ENCODE measurements at regions not wholly inside any gene's neighbourhood (a gene's known extent, or its start where the extent isn't known, plus 50 kb on each side); places are given as distances from the start of the nearest gene placed in this dataset.
"Not testable (repeated sequence)": the region's sequence is repeated elsewhere in the genome, so short reads cannot be mapped to it uniquely, and the experiment has no call there.

DNA sequence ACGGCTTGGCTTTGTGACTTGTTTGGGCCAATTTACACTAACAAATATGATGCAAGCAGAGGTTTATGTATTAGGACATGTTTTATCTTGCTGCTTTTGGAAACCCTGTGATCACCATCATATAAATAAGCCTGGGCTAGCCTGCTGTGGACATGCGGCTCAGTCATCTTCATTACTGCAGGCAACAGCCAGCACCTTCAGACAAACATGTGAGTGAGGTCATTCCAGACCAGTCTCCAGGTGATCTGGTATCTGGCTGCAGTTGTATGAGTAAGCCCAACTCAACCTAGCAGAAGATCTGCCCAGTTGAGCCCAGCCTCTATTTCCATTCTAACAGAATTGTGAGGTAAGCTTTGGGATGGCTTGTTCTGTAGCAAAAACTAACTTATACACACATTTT is 254.6 kb upstream of the ATP5MC3 start:
- in situ Hi-C loops (cut with MboI; ENCODE audit: low sequenced_read_pairs), result no loop called here

- in situ Hi-C loops (cut with MboI; ENCODE audit: low sequenced_read_pairs), result no loop called here
These were observed 253.5 kb upstream of the ATP5MC3 start for GRCh38 chr2:175435012-175435411.

GRCh38 chr2:175432793-175433192 is 251.3 kb upstream of the ATP5MC3 start:
- in situ Hi-C loops (cut with MboI; ENCODE audit: low sequenced_read_pairs), result no loop called here

- in situ Hi-C loops (cut with MboI; ENCODE audit: low sequenced_read_pairs), result no loop called here
These were observed 250.5 kb upstream of the ATP5MC3 start for GRCh38 chr2:175432021-175432420.

DNA sequence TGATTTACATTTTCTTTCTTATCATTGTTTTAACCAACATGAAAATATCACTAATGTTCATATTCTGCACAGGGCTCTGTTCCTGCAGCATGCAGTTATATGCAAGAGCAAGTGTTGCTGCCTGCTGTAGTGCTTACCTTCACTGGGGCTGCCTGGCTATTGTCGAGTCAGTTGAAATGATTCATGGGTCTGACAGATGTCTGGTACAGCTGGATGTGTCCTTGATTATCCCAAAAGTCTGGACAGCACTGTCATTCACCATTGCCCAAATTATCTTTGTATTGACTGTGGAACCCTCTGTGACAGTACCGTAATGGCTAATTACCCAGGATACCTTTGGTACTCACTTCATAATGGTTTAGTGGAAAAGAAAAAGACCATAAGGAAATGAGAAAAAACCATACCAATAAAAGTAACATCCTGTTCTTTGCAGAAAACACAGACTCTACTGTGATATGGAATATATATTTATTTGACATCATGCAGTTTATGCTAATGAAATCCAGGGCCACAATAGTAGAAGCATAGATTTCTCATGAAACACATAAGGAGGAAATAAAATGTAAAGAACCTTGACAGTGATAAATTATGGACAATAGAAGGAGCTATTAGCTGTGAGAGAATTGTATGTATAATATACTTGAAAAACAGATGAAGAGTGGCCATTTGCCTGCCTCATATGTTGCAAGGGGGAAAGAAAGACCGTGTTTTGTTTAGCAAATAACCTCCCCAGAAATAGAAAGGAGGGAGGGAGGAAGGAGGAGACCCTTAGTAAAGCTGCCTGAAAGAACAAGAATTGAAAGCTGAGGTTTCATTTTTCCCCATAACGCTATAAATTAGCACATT is 249.8 kb upstream of the ATP5MC3 start:
- in situ Hi-C loops (cut with MboI; ENCODE audit: low sequenced_read_pairs), result no loop called here

GRCh38 chr2:175430236-175430635 is 248.7 kb upstream of the ATP5MC3 start:
- in situ Hi-C loops (cut with MboI; ENCODE audit: low sequenced_read_pairs), result no loop called here

- in situ Hi-C loops (cut with MboI; ENCODE audit: low sequenced_read_pairs), result no loop called here
These were observed 236.8 kb upstream of the ATP5MC3 start for GRCh38 chr2:175418224-175418835.

- in situ Hi-C loops (cut with MboI; ENCODE audit: low sequenced_read_pairs), result no loop called here
These were observed 233.5 kb upstream of the ATP5MC3 start for GRCh38 chr2:175414882-175415487.

DNA sequence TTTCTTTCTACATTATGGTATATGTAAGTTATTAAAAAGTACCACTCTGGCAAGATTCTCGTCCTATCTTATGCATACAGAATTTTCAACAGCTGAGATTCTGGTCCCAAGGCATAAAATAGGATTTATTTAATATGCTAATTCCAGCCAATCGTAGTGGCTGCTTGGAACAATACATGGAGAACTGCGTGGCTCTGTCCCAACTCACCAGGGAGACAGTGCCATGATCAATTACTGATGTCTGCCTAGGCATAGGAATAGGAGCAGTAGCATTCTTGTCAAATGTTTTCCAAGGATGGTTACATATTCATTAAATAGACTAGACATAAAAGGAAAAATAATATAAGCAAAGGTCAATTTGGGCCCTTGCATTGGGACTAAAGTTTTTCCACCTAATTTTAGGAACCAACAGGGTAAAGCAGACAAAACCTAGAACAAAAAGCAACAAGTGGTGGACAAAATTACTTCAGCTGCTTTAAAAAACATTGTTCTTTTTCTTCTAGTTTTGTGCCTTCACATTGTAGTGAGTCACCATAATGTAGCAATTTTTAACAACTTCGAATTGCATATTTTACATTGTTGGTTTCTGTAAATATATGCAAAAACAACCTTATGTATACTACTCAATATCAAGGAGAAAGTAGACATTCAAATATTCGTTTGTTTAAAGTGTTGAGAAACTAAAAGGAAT is 232.8 kb upstream of the ATP5MC3 start:
- in situ Hi-C loops (cut with MboI; ENCODE audit: low sequenced_read_pairs), result no loop called here

GRCh38 chr2:175410941-175411340 is 229.4 kb upstream of the ATP5MC3 start:
- in situ Hi-C loops (cut with MboI; ENCODE audit: low sequenced_read_pairs), result not testable (repeated sequence)

DNA sequence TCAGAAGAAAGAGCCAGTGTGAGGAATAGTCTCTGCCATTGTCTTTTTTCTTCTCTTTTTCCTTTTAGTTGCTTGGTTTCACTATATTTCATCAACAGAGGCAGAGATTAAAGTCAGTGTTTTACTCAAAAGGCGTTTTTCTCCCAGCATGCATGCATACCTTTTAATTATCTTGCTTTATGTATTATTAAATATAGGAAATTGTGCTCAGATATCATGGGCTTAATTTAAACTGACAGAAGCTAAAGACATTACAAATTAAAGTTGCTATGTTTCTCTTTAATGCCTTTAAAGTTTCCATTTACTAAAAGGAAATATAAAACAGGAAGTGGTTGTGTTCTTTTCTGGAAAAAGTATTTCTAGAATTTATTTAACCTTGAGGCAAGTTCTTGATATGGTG is 223.3 kb upstream of the ATP5MC3 start:
- in situ Hi-C loops (cut with MboI; ENCODE audit: low sequenced_read_pairs), result no loop called here

- in situ Hi-C loops (cut with MboI; ENCODE audit: low sequenced_read_pairs), result no loop called here
These were observed 222.2 kb upstream of the ATP5MC3 start for GRCh38 chr2:175403599-175404221.

DNA sequence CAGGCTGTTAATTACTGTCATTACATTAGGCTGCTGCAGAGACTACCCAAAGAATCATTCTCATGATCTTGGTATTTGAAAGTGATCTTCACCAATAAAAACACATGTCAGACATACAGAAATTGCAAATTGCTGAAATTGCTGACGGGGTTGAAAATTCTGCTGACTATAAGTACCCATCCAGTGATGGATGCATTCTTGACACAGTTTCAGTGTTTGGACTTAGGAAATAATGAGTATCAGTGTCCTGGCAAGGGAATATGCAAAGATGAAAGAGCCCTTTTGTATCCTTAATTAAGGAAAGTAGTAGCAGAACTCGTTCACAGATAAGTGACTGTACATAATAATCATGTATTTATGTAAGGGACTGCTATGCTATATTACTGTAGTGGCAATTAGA is 221.1 kb upstream of the ATP5MC3 start:
- in situ Hi-C loops (cut with MboI; ENCODE audit: low sequenced_read_pairs), result no loop called here

GRCh38 chr2:175401956-175402469 is 220.5 kb upstream of the ATP5MC3 start:
- in situ Hi-C loops (cut with MboI; ENCODE audit: low sequenced_read_pairs), result no loop called here

DNA sequence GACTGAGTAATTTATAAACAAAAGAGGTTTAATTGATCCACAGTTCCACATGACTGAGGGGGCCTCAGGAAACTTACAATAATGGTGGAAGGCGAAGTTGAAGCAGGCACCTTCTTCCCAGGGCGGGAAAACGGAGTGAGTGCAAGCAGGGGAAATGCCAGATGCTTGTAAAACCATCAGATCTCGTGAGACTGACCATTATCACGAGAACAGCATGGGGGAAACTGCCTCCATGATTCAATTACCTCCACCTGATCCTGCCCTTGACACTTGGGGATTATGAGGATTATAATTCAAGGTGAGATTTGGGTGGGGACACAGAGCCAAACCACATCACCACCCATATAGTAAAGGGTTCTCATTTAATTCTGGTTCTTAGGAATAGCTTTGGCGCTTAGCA is 219.5 kb upstream of the ATP5MC3 start:
- in situ Hi-C loops (cut with MboI; ENCODE audit: low sequenced_read_pairs), result no loop called here

DNA sequence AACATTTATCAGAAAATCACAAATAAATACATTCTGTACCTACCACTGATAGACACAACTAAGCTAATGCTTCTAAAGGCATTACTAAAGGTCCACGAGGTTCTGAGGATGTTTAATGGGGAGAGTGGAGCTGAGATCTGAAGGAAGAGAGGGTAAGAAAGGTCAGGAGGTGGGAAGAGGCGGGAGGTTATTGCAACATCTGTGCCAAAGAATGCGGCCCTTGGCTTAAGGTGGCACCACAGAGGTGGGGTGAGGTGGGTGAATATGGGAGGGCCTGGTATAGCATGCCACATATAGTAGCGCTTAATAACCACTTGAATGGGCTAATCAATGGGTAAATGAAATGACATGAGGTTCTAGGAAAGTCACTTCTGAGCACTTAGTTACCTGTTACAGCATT is 217.8 kb upstream of the ATP5MC3 start:
- in situ Hi-C loops (cut with MboI; ENCODE audit: low sequenced_read_pairs), result no loop called here

GRCh38 chr2:175398848-175399247 is 217.3 kb upstream of the ATP5MC3 start:
- in situ Hi-C loops (cut with MboI; ENCODE audit: low sequenced_read_pairs), result no loop called here

- in situ Hi-C loops (cut with MboI; ENCODE audit: low sequenced_read_pairs), result no loop called here
These were observed 215.2 kb upstream of the ATP5MC3 start for GRCh38 chr2:175396696-175397095.

GRCh38 chr2:175393851-175394250 is 212.3 kb upstream of the ATP5MC3 start:
- in situ Hi-C loops (cut with MboI; ENCODE audit: low sequenced_read_pairs), result no loop called here

DNA sequence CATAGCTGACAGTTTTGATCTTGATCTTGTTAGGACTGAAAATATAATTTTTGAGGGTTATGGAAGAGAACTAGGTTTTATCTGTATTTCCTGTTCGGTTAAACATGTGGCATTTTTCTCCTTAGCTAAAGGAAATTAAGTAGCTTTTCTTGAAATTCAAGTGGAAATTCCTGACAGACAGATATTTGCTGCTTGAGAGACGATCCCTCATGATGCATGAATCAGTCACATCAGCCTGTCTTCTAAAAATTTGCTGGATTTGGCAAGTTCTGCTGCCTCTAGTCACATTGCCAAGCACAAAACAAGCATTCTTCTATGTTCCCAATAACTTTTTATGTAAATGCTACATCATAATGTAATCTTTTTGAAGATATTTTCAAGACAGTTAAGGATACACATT is 201.8 kb upstream of the ATP5MC3 start:
- in situ Hi-C loops (cut with MboI; ENCODE audit: low sequenced_read_pairs), result no loop called here

GRCh38 chr2:175373729-175374128 is 192.2 kb upstream of the ATP5MC3 start:
- in situ Hi-C loops (cut with MboI; ENCODE audit: low sequenced_read_pairs), result no loop called here

Data from hTERT RPE-1 (cell line).